Body of pancreas (tissue), 4 donors: ENCODE measurements at regions not wholly inside any gene's neighbourhood (a gene's known extent, or its start where the extent isn't known, plus 50 kb on each side); places are given as distances from the start of the nearest gene placed in this dataset.

Experiments
- ATAC-seq: fragments of 150-250 bp; one replicate; pipeline ENCODE4 v1.9.1; 2016
- DNase-seq, 4 donors: peaks; one replicate each; pipeline ENCODE4 v3.0.0-alpha.2; 2019
- H3K27ac ChIP-seq, 4 donors: fragments of 200-600 bp; sonication (generic); 1 replicate in 3 of 4; 2 replicates in 1 of 4; pipeline versions ENCODE4 v1.5.1 to v1.6.1; 2016 to 2019; ENCODE audit warnings: mild to moderate bottlenecking in 1 of 4, mixed read lengths in 1 of 4, moderate library complexity in 1 of 4
- H3K27me3 ChIP-seq, 2 donors: fragments of 200-600 bp; sonication (generic); one replicate each; pipeline ENCODE4 v1.6.0; 2016; ENCODE audit warnings: mild to moderate bottlenecking in 1 of 2
- H3K36me3 ChIP-seq, 2 donors: fragments of 200-600 bp; sonication (generic); replicated peaks in 1 of 2; 2 replicates each; pipeline ENCODE4 v1.5.1; 2016; ENCODE audit warnings: low read depth in 2 of 2; ENCODE audit not compliant: insufficient read depth in 1 of 2
- H3K4me1 ChIP-seq: fragments of 200-600 bp; sonication (generic); one replicate; pipeline ENCODE4 v1.6.0; 2016
- H3K4me3 ChIP-seq, 2 donors: fragments of 200-600 bp; sonication (generic); 1 replicate in 1 of 2; 2 replicates in 1 of 2; pipeline ENCODE4 v1.5.1; 2016 to 2019
- H3K9me3 ChIP-seq, 3 donors: fragments of 200-600 bp; sonication (generic); 1 replicate in 2 of 3; 2 replicates in 1 of 3; pipeline ENCODE4 v1.5.1; 2016
- POLR2A ChIP-seq, 3 donors: fragments of 450-650 bp; IDR thresholded peaks; one replicate each; pipeline ENCODE4 v1.6.1; 2016; ENCODE audit warnings: antibody characterized with exemption in 3 of 3, mild to moderate bottlenecking in 2 of 3
- WGBS, 2 donors: methylation state at CpG; one replicate each; pipeline ENCODE4 v1.1.5; 2017; 5-methylcytosine and 5-hydroxymethylcytosine counted together
- intact Hi-C: fragments of 100-400 bp; cut with DNase I; formaldehyde crosslinking; loops from one replicate; pipeline ENCODE4 v1.15.1; 2023
- TF ChIP-seq, protein P1 (sequence below), 7 experiments: fragments of 450-650 bp in 4 of 7; fragments of 200-600 bp in 3 of 7; sonication (generic) in 3 of 7; IDR thresholded peaks; one replicate each; pipeline ENCODE4 v1.5.1; 2016 to 2019; ENCODE audit warnings: antibody characterized with exemption in 7 of 7

DNA sequence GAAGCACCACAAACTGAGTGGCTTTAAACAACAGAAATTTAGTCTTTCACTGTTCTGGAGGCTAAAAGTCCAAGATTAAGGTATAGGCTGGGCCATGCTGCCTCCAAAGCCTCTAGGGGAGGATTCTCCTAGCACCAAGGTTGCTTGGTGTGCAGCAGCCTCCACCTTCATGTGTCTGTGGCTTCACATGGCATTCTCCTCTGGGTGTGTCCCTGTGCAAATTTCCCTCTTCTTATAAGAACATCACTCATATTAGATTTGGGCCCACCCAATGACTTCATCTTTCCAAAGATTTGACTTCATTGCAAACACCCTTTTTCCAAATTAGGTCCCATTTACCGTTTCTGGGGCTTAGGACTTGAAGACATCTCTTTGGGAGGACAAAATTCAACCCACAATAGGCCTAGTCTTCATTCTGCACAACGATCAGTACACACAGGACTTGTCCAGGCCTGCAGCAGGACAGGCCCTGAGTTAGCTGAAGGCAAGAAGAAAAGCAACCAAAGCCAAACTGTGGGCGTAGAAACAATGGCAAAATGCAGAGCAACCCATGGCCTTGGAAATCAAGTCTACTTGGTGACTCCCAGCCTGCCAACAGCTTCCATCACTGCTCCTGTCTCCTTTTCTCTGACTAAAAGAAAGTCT lies 521.2 kb upstream of the NBEA start:
- Histone ChIP-seq H3K4me3 (no peak overlapping the region), H3K27me3 (no peaks in the 10 kb centered on the region), H3K36me3 (no peaks in the 10 kb centered on the region), H3K9me3 (no peaks in the 10 kb centered on the region), H3K4me1 (no peaks in the 10 kb centered on the region), H3K27ac (no peak overlapping the region)
- WGBS, 2 donors, result 76 to 79% methylated on average over 3 of the region's 3 CpGs
- intact Hi-C loops, result no loop called here
- DNase-seq, result no peak
- ATAC-seq, result no peak
- no peak for TF ChIP-seq POLR2A (IDR thresholded peaks at IDR 0.05)
- TF ChIP-seq, protein P1, sequence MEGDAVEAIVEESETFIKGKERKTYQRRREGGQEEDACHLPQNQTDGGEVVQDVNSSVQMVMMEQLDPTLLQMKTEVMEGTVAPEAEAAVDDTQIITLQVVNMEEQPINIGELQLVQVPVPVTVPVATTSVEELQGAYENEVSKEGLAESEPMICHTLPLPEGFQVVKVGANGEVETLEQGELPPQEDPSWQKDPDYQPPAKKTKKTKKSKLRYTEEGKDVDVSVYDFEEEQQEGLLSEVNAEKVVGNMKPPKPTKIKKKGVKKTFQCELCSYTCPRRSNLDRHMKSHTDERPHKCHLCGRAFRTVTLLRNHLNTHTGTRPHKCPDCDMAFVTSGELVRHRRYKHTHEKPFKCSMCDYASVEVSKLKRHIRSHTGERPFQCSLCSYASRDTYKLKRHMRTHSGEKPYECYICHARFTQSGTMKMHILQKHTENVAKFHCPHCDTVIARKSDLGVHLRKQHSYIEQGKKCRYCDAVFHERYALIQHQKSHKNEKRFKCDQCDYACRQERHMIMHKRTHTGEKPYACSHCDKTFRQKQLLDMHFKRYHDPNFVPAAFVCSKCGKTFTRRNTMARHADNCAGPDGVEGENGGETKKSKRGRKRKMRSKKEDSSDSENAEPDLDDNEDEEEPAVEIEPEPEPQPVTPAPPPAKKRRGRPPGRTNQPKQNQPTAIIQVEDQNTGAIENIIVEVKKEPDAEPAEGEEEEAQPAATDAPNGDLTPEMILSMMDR (IDR thresholded peaks at IDR 0.05), result no peak

DNA sequence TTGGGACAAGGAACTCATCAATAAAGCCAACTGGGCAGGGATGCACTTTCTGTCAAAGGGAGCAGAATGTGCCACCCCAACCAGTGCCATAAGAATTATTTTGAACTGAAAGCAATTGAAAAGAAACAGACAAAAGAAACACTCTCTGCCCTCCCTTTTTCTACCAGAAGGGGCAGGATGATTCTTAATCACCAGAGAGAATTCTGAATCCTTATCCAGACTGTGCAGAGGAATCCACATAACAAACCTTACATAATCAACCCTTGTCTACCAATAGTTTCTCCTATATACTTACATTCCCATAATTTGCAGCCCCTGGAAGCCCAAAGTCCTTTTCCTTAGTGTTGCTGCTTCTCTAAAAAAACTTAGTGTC lies 520.7 kb upstream of the NBEA start:
- Histone ChIP-seq H3K4me3 (no peak overlapping the region), H3K9me3 (no peaks in the 10 kb centered on the region), H3K36me3 (no peaks in the 10 kb centered on the region), H3K27me3 (no peaks in the 10 kb centered on the region), H3K27ac (no peak overlapping the region), H3K4me1 (no peaks in the 10 kb centered on the region)
- DNase-seq, result no peak
- TF ChIP-seq, protein P1 (IDR thresholded peaks at IDR 0.05), result no peak
- TF ChIP-seq POLR2A (IDR thresholded peaks at IDR 0.05), result no peak
- no peak for ATAC-seq
- intact Hi-C loops, result no loop called here

DNA sequence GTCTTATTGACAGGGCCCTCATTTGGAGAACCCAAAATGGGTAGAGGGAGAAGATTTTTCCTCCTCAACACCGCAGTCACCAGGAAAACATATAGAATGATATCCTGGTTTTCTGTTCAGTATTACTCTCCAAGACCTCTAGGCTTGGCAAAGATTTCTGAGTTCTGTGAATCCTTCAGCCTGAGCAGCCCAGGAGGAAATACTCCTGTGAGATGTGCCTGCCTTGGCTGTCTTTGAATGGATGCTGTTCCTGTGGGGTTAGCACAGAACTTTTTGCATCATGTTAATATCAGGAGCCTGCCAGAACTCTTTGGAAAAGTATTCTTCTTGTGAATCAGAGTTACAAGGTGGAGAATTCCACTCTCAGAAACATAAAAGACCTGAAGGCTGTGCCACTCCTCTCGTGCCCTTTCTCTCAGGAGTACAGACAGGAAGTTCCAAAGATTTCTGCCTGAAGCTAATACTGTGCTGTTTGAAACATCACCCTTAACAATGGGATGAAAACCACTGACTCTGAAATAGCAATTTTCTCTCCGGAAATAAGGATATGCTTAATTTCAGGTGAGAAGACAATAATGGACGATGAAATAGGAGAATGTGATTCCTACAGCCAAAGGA lies 520.1 kb upstream of the NBEA start:
- no peak overlapping the region for H3K27ac ChIP-seq

DNA sequence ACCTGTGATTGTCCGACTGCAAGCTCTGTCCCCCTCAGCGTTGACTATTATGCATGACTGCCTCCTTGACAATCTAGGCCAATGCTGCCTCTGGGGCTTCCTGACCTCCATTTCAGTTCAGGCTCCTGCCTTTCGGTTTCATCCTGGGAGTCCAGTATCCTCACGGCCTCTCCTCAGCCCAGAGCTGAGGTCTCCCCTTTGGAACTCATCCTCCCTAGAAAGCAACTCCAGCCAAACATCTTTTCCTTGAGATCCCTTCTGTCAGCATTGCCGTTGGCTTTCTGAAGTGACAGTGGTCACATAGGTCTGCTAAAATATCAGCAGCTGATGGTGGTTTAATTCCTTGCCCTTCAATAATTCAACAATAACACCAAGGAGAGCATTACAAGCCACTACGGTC lies 519.1 kb upstream of the NBEA start:
- WGBS, 2 donors, result 80 to 85% methylated on average over 6 of the region's 6 CpGs
- no peaks in the 10 kb centered on the region for H3K36me3 ChIP-seq
- H3K4me3 ChIP-seq, result no peak overlapping the region
- no peaks in the 10 kb centered on the region for H3K27me3 ChIP-seq
- intact Hi-C loops, result no loop called here
- DNase-seq (no peak), ATAC-seq (no peak)
- TF ChIP-seq POLR2A (IDR thresholded peaks at IDR 0.05), result no peak
- TF ChIP-seq, protein P1 (IDR thresholded peaks at IDR 0.05), result no peak
- H3K4me1 ChIP-seq, result no peaks in the 10 kb centered on the region
- H3K27ac ChIP-seq, result no peak overlapping the region
- H3K9me3 ChIP-seq, result no peaks in the 10 kb centered on the region

More for the DNA sequence above, 520.1 kb upstream of the NBEA start:
- Histone ChIP-seq H3K4me3 (no peak overlapping the region), H3K4me1 (no peaks in the 10 kb centered on the region), H3K36me3 (no peaks in the 10 kb centered on the region), H3K9me3 (no peaks in the 10 kb centered on the region), H3K27me3 (no peaks in the 10 kb centered on the region)
- no peak for DNase-seq
- TF ChIP-seq POLR2A (IDR thresholded peaks at IDR 0.05), result no peak
- TF ChIP-seq, protein P1 (IDR thresholded peaks at IDR 0.05), result no peak
- intact Hi-C loops, result no loop called here
- ATAC-seq, result no peak
- 60 to 68% methylated on average over 4 of the region's 4 CpGs for WGBS, 2 donors
